ENCODE measurements at regions not wholly inside any gene's neighbourhood (a gene's known extent, or its start where the extent isn't known, plus 50 kb on each side); places are given as distances from the start of the nearest gene placed in this dataset.

DNA sequence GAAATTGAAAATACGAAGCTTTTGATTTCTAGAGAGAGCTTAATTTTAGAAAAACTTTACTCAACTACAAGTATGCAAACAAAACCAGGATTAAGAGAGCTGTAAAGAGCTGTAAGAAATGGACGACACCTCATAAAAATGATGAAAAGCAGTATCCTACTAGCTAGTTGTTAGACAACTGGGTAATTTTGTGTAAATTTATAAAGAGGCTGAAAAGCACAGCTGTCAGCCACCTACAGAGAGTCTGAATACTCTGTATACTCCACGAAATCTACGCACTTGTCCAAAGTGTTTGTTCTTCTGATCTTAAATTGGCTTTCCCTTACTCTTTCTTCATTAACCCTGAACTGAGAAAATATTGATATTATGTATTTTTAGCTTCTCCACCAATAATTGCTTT is 808.4 kb upstream of the EPHA7 start:
- TF ChIP-seq, protein P1, sequence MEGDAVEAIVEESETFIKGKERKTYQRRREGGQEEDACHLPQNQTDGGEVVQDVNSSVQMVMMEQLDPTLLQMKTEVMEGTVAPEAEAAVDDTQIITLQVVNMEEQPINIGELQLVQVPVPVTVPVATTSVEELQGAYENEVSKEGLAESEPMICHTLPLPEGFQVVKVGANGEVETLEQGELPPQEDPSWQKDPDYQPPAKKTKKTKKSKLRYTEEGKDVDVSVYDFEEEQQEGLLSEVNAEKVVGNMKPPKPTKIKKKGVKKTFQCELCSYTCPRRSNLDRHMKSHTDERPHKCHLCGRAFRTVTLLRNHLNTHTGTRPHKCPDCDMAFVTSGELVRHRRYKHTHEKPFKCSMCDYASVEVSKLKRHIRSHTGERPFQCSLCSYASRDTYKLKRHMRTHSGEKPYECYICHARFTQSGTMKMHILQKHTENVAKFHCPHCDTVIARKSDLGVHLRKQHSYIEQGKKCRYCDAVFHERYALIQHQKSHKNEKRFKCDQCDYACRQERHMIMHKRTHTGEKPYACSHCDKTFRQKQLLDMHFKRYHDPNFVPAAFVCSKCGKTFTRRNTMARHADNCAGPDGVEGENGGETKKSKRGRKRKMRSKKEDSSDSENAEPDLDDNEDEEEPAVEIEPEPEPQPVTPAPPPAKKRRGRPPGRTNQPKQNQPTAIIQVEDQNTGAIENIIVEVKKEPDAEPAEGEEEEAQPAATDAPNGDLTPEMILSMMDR (IDR thresholded peaks at IDR 0.05; ENCODE audit: insufficient read depth, low read depth, low read length) = no peak
- TF ChIP-seq EZH2 (IDR thresholded peaks at IDR 0.05; ENCODE audit: insufficient read depth, low read length) = no peak

Data from astrocyte (in vitro differentiated cells and primary cell).